GM12875 (cell line): ENCODE measurements at regions not wholly inside any gene's neighbourhood (a gene's known extent, or its start where the extent isn't known, plus 50 kb on each side); places are given as distances from the start of the nearest gene placed in this dataset.

Experiments
- H3K4me3 ChIP-seq: one replicate; pipeline ENCODE4 v1.5.1; 2011; ENCODE audit warnings: low read depth, low read length, control low read depth
- CTCF ChIP-seq: IDR thresholded peaks from 2 replicates; pipeline ENCODE4 v1.5.1; 2011; ENCODE audit warnings: low read depth, mild to moderate bottlenecking, control low read depth, inconsistent platforms, low read length, moderate library complexity, borderline replicate concordance; ENCODE audit not compliant: insufficient read depth

- no peak overlapping the region for H3K4me3 ChIP-seq
- TF ChIP-seq CTCF = no peak
Observed at GRCh38 chr10:25797888-25798429, 136.1 kb upstream of the MYO3A start.

DNA sequence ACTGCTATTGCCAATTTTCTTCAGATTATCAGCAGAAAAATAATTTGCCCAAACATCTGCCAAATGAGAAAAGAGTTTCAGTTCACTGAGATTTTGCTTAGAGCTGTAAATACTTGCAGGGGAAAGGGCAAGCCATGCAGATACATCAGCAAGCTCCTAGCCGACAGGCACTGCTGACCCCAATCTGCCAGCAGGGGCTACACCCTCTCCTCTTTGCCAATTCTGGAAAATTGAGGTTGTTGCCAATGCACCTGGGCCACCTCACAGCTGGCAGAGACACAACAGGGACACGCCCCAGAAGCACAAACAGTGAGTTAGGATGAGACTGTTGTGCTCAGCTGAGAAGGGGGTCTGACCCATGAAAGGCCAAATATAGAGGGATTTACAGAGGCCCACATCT lies 129.5 kb upstream of the MYO3A start:
- no peak for TF ChIP-seq CTCF
- H3K4me3 ChIP-seq = no peak overlapping the region

- H3K4me3 ChIP-seq = no peak overlapping the region
- TF ChIP-seq CTCF = no peak
Observed at GRCh38 chr10:25805986-25806385, 128.0 kb upstream of the MYO3A start.

GRCh38 chr10:25808372-25808771 lies 125.7 kb upstream of the MYO3A start:
- H3K4me3 ChIP-seq = no peak overlapping the region
- no peak for TF ChIP-seq CTCF

DNA sequence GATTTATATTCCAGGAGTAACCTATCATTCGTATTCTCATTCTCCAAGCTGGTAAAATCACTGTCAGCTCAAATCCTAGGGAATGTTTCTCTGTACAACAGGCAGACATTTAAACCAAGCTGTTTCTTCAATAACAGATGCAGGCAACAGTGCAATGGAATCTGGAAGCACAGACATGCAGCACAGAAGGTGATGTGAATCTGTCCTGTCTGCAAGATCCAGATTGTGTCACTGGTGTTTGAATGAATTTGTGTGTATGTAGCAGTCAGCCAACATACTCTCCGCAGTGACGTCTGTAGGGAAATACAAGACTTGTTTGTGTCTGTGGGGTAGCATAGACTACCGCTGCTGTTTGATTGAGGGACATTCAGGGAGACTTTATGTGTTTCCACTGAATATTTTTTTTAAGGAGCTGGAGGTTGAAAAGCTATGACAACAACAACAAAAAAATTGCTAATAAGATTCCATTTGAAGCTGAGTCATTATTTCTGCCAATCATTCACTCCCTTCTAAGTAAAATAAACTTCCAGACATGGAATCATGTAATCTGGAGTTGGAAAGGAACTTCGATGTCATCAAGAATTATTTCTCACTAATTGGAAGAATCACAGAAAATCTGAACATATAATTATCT lies 122.9 kb upstream of the MYO3A start:
- TF ChIP-seq CTCF = no peak
- H3K4me3 ChIP-seq = no peak overlapping the region

GRCh38 chr10:25813511-25813910 lies 120.5 kb upstream of the MYO3A start:
- no peak for TF ChIP-seq CTCF

GRCh38 chr10:25815236-25815635 lies 118.8 kb upstream of the MYO3A start:
- no peak for TF ChIP-seq CTCF
- H3K4me3 ChIP-seq = no peak overlapping the region

More at GRCh38 chr10:25813511-25813910, 120.5 kb upstream of the MYO3A start:
- H3K4me3 ChIP-seq = no peak overlapping the region
